WTC11 (cell line): ENCODE measurements at regions not wholly inside any gene's neighbourhood (a gene's known extent, or its start where the extent isn't known, plus 50 kb on each side); places are given as distances from the start of the nearest gene placed in this dataset.

Experiments used
- EMX1 ChIP-seq: fragments of 250-450 bp; sonication (Bioruptor Pico); IDR thresholded peaks from 2 replicates; pipeline ENCODE4 v1.8.0; 2021; ENCODE audit warnings: mild to moderate bottlenecking
- MYBL2 ChIP-seq: sonication (generic); formaldehyde crosslinking; IDR thresholded peaks from 2 replicates; pipeline ENCODE4 v1.8.1; 2023; ENCODE audit warnings: mild to moderate bottlenecking, moderate library complexity, missing genetic modification reagents
- ZNF317 ChIP-seq: sonication (generic); formaldehyde crosslinking; IDR thresholded peaks from 2 replicates; pipeline ENCODE4 v1.8.1; 2023; ENCODE audit warnings: low read depth, mild to moderate bottlenecking, moderate library complexity, missing genetic modification reagents, borderline replicate concordance
- ZNF416 ChIP-seq: fragments of 250-450 bp; sonication (Bioruptor Pico); IDR thresholded peaks from 2 replicates; pipeline ENCODE4 v1.9.0; 2021; ENCODE audit warnings: mild to moderate bottlenecking, inconsistent platforms
- TF ChIP-seq, protein P1 (sequence below): sonication (generic); formaldehyde crosslinking; IDR thresholded peaks from 2 replicates; pipeline ENCODE4 v1.8.1; 2023; ENCODE audit warnings: mild to moderate bottlenecking, missing genetic modification reagents
- TF ChIP-seq, protein P2 (sequence below): fragments of 200-600 bp; IDR thresholded peaks from 2 replicates; pipeline ENCODE4 v1.8.0; 2022; ENCODE audit warnings: antibody characterized with exemption

DNA sequence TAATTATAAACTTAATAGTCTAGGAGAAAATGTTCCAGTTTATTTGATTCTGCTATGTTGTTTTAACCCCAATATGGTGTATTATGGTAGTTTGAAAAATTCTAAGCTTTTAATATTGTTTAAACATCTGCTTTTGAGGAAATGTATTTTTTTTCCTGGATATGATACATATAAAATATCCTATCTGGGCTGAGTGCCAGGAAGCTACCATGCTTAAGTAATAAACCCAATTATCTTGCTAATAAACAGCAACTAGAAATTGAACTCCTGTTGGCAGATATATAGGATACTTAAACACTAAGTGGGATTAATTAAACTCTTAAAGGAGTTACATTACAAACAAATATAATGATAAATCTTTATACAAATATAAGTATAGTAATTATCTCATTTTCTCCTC lies 293.7 kb upstream of the GRM7 start:
- TF ChIP-seq EMX1 (CRISPR knock-in tag) (no peak), ZNF416 (CRISPR knock-in tag) (no peak), ZNF317 (CRISPR knock-in tag) (no peak), MYBL2 (CRISPR knock-in tag) (no peak)
- TF ChIP-seq, protein P1, sequence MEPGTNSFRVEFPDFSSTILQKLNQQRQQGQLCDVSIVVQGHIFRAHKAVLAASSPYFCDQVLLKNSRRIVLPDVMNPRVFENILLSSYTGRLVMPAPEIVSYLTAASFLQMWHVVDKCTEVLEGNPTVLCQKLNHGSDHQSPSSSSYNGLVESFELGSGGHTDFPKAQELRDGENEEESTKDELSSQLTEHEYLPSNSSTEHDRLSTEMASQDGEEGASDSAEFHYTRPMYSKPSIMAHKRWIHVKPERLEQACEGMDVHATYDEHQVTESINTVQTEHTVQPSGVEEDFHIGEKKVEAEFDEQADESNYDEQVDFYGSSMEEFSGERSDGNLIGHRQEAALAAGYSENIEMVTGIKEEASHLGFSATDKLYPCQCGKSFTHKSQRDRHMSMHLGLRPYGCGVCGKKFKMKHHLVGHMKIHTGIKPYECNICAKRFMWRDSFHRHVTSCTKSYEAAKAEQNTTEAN (CRISPR knock-in tag) = no peak
- TF ChIP-seq, protein P2, sequence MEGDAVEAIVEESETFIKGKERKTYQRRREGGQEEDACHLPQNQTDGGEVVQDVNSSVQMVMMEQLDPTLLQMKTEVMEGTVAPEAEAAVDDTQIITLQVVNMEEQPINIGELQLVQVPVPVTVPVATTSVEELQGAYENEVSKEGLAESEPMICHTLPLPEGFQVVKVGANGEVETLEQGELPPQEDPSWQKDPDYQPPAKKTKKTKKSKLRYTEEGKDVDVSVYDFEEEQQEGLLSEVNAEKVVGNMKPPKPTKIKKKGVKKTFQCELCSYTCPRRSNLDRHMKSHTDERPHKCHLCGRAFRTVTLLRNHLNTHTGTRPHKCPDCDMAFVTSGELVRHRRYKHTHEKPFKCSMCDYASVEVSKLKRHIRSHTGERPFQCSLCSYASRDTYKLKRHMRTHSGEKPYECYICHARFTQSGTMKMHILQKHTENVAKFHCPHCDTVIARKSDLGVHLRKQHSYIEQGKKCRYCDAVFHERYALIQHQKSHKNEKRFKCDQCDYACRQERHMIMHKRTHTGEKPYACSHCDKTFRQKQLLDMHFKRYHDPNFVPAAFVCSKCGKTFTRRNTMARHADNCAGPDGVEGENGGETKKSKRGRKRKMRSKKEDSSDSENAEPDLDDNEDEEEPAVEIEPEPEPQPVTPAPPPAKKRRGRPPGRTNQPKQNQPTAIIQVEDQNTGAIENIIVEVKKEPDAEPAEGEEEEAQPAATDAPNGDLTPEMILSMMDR = no peak
